ENCODE measurements at regions not wholly inside any gene's neighbourhood (a gene's known extent, or its start where the extent isn't known, plus 50 kb on each side); places are given as distances from the start of the nearest gene placed in this dataset.
"Not testable (repeated sequence)": the region's sequence is repeated elsewhere in the genome, so short reads cannot be mapped to it uniquely, and the experiment has no call there.

GRCh38 chr20:58033026-58033536 lies 195.4 kb downstream of the ANKRD60 start:
- WGBS (ENCODE audit: insufficient coverage), result 87% methylated on average over 4 of the region's 4 CpGs
- POLR2A ChIA-PET, result no interaction called here

GRCh38 chr20:58032599-58032998 lies 195.9 kb downstream of the ANKRD60 start:
- peak in 1 of 3 donors; percentile 4 for DNase-seq
- H3K4me1 ChIP-seq (ENCODE audit: control extremely low read depth in 1 of 4, control insufficient read depth in 4 of 4, insufficient read depth in 4 of 4, low read length in 3 of 4), result no peaks in the 10 kb centered on the region
- no peaks in the 10 kb centered on the region for H3K36me3 ChIP-seq (ENCODE audit: control insufficient read depth in 4 of 4, insufficient read depth in 4 of 4, low read length in 3 of 4)
- no peaks in the 10 kb centered on the region for H3K27me3 ChIP-seq (replicated peaks in 2 of 5; ENCODE audit: control insufficient read depth in 4 of 5, insufficient read depth in 5 of 5, low read length in 4 of 5)
- H3K4me3 ChIP-seq (ENCODE audit: control insufficient read depth in 1 of 7, extremely low read depth in 1 of 7, insufficient read depth in 4 of 7, low read depth in 2 of 7, low read length in 6 of 7), result no peak overlapping the region
- no peaks in the 10 kb centered on the region for H3K9me3 ChIP-seq (ENCODE audit: control extremely low read depth in 1 of 5, control insufficient read depth in 4 of 5, insufficient read depth in 2 of 5, low read depth in 1 of 5, low read length in 4 of 5)
- no peak overlapping the region for H3K27ac ChIP-seq (ENCODE audit: insufficient read depth in 1 of 2, low read depth in 1 of 2, low read length in 2 of 2, poor library complexity in 1 of 2, severe bottlenecking in 2 of 2)
- WGBS (ENCODE audit: insufficient coverage), result no CpG with 5 or more reads among the region's 4 CpGs
- ChIA-PET CTCF (no interaction called here), POLR2A (no interaction called here)

More at GRCh38 chr20:58033026-58033536, 195.4 kb downstream of the ANKRD60 start:
- no peak overlapping the region for H3K4me3 ChIP-seq (ENCODE audit: control insufficient read depth in 1 of 7, extremely low read depth in 1 of 7, insufficient read depth in 4 of 7, low read depth in 2 of 7, low read length in 6 of 7)
- no peaks in the 10 kb centered on the region for H3K9me3 ChIP-seq (ENCODE audit: control extremely low read depth in 1 of 5, control insufficient read depth in 4 of 5, insufficient read depth in 2 of 5, low read depth in 1 of 5, low read length in 4 of 5)
- no peak overlapping the region for H3K27ac ChIP-seq (ENCODE audit: insufficient read depth in 1 of 2, low read depth in 1 of 2, low read length in 2 of 2, poor library complexity in 1 of 2, severe bottlenecking in 2 of 2)
- DNase-seq, result no peak
- CTCF ChIA-PET, result no interaction called here
- no peaks in the 10 kb centered on the region for H3K27me3 ChIP-seq (replicated peaks in 2 of 5; ENCODE audit: control insufficient read depth in 4 of 5, insufficient read depth in 5 of 5, low read length in 4 of 5)
- no peaks in the 10 kb centered on the region for H3K36me3 ChIP-seq (ENCODE audit: control insufficient read depth in 4 of 4, insufficient read depth in 4 of 4, low read length in 3 of 4)
- H3K4me1 ChIP-seq (ENCODE audit: control extremely low read depth in 1 of 4, control insufficient read depth in 4 of 4, insufficient read depth in 4 of 4, low read length in 3 of 4), result no peaks in the 10 kb centered on the region

- DNase-seq; H3K9me3 ChIP-seq (ENCODE audit: control extremely low read depth in 1 of 5, control insufficient read depth in 4 of 5, insufficient read depth in 2 of 5, low read depth in 1 of 5, low read length in 4 of 5); H3K4me1 ChIP-seq (ENCODE audit: control extremely low read depth in 1 of 4, control insufficient read depth in 4 of 4, insufficient read depth in 4 of 4, low read length in 3 of 4); H3K36me3 ChIP-seq (ENCODE audit: control insufficient read depth in 4 of 4, insufficient read depth in 4 of 4, low read length in 3 of 4); POLR2A ChIA-PET; H3K27ac ChIP-seq (ENCODE audit: insufficient read depth in 1 of 2, low read depth in 1 of 2, low read length in 2 of 2, poor library complexity in 1 of 2, severe bottlenecking in 2 of 2); H3K27me3 ChIP-seq (replicated peaks in 2 of 5; ENCODE audit: control insufficient read depth in 4 of 5, insufficient read depth in 5 of 5, low read length in 4 of 5); H3K4me3 ChIP-seq (ENCODE audit: control insufficient read depth in 1 of 7, extremely low read depth in 1 of 7, insufficient read depth in 4 of 7, low read depth in 2 of 7, low read length in 6 of 7); CTCF ChIA-PET: not testable (repeated sequence)
- 95% methylated on average over 6 of the region's 7 CpGs for WGBS (ENCODE audit: insufficient coverage)
Observed at GRCh38 chr20:58031350-58031749, 197.1 kb downstream of the ANKRD60 start.

GRCh38 chr20:58028123-58028522 lies 200.3 kb downstream of the ANKRD60 start:
- Histone ChIP-seq H3K36me3 (ENCODE audit: control insufficient read depth in 4 of 4, insufficient read depth in 4 of 4, low read length in 3 of 4) (no peaks in the 10 kb centered on the region), H3K4me1 (ENCODE audit: control extremely low read depth in 1 of 4, control insufficient read depth in 4 of 4, insufficient read depth in 4 of 4, low read length in 3 of 4) (no peaks in the 10 kb centered on the region), H3K9me3 (ENCODE audit: control extremely low read depth in 1 of 5, control insufficient read depth in 4 of 5, insufficient read depth in 2 of 5, low read depth in 1 of 5, low read length in 4 of 5) (no peaks in the 10 kb centered on the region), H3K27ac (ENCODE audit: insufficient read depth in 1 of 2, low read depth in 1 of 2, low read length in 2 of 2, poor library complexity in 1 of 2, severe bottlenecking in 2 of 2) (no peak overlapping the region), H3K27me3 (replicated peaks in 2 of 5; ENCODE audit: control insufficient read depth in 4 of 5, insufficient read depth in 5 of 5, low read length in 4 of 5) (no peaks in the 10 kb centered on the region), H3K4me3 (ENCODE audit: control insufficient read depth in 1 of 7, extremely low read depth in 1 of 7, insufficient read depth in 4 of 7, low read depth in 2 of 7, low read length in 6 of 7) (no peak overlapping the region)
- peak in 2 of 3 donors; percentile 7 to 10 for DNase-seq
- CTCF ChIA-PET, result interaction anchor here (1.3 kb wide), 1 partner anchor 405 kb away, joined by 4 read pairs; no protein-coding TSS in a partner anchor
- 98% methylated on average over 3 of the region's 3 CpGs for WGBS (ENCODE audit: insufficient coverage)
- POLR2A ChIA-PET, result no interaction called here

GRCh38 chr20:58026361-58026760 lies 202.1 kb downstream of the ANKRD60 start:
- CTCF ChIA-PET, result no interaction called here
- Histone ChIP-seq H3K9me3 (ENCODE audit: control extremely low read depth in 1 of 5, control insufficient read depth in 4 of 5, insufficient read depth in 2 of 5, low read depth in 1 of 5, low read length in 4 of 5) (no peaks in the 10 kb centered on the region), H3K27ac (ENCODE audit: insufficient read depth in 1 of 2, low read depth in 1 of 2, low read length in 2 of 2, poor library complexity in 1 of 2, severe bottlenecking in 2 of 2) (no peak overlapping the region), H3K27me3 (replicated peaks in 2 of 5; ENCODE audit: control insufficient read depth in 4 of 5, insufficient read depth in 5 of 5, low read length in 4 of 5) (no peaks in the 10 kb centered on the region), H3K4me1 (ENCODE audit: control extremely low read depth in 1 of 4, control insufficient read depth in 4 of 4, insufficient read depth in 4 of 4, low read length in 3 of 4) (no peaks in the 10 kb centered on the region), H3K4me3 (ENCODE audit: control insufficient read depth in 1 of 7, extremely low read depth in 1 of 7, insufficient read depth in 4 of 7, low read depth in 2 of 7, low read length in 6 of 7) (no peak overlapping the region), H3K36me3 (ENCODE audit: control insufficient read depth in 4 of 4, insufficient read depth in 4 of 4, low read length in 3 of 4) (no peaks in the 10 kb centered on the region)
- 100% methylated on average over 1 of the region's 2 CpGs for WGBS (ENCODE audit: insufficient coverage)
- POLR2A ChIA-PET, result no interaction called here
- DNase-seq, result no peak

GRCh38 chr20:58025233-58025632 lies 203.2 kb downstream of the ANKRD60 start:
- H3K36me3 ChIP-seq (ENCODE audit: control insufficient read depth in 4 of 4, insufficient read depth in 4 of 4, low read length in 3 of 4), result no peaks in the 10 kb centered on the region
- CTCF ChIA-PET, result no interaction called here
- H3K9me3 ChIP-seq (ENCODE audit: control extremely low read depth in 1 of 5, control insufficient read depth in 4 of 5, insufficient read depth in 2 of 5, low read depth in 1 of 5, low read length in 4 of 5), result no peaks in the 10 kb centered on the region
- 68% methylated on average over 3 of the region's 3 CpGs for WGBS (ENCODE audit: insufficient coverage)
- no peak overlapping the region for H3K27ac ChIP-seq (ENCODE audit: insufficient read depth in 1 of 2, low read depth in 1 of 2, low read length in 2 of 2, poor library complexity in 1 of 2, severe bottlenecking in 2 of 2)
- H3K27me3 ChIP-seq (replicated peaks in 2 of 5; ENCODE audit: control insufficient read depth in 4 of 5, insufficient read depth in 5 of 5, low read length in 4 of 5), result no peaks in the 10 kb centered on the region
- POLR2A ChIA-PET, result no interaction called here
- no peak for DNase-seq
- H3K4me1 ChIP-seq (ENCODE audit: control extremely low read depth in 1 of 4, control insufficient read depth in 4 of 4, insufficient read depth in 4 of 4, low read length in 3 of 4), result peaks cover 0 to 7% (median 3%) of the 10 kb centered on the region in 4 experiments
- no peak overlapping the region for H3K4me3 ChIP-seq (ENCODE audit: control insufficient read depth in 1 of 7, extremely low read depth in 1 of 7, insufficient read depth in 4 of 7, low read depth in 2 of 7, low read length in 6 of 7)

- Histone ChIP-seq H3K4me1 (ENCODE audit: control extremely low read depth in 1 of 4, control insufficient read depth in 4 of 4, insufficient read depth in 4 of 4, low read length in 3 of 4) (peaks cover 0 to 10% (median 4%) of the 10 kb centered on the region in 4 experiments), H3K9me3 (ENCODE audit: control extremely low read depth in 1 of 5, control insufficient read depth in 4 of 5, insufficient read depth in 2 of 5, low read depth in 1 of 5, low read length in 4 of 5) (no peaks in the 10 kb centered on the region), H3K27me3 (replicated peaks in 2 of 5; ENCODE audit: control insufficient read depth in 4 of 5, insufficient read depth in 5 of 5, low read length in 4 of 5) (no peaks in the 10 kb centered on the region), H3K36me3 (ENCODE audit: control insufficient read depth in 4 of 4, insufficient read depth in 4 of 4, low read length in 3 of 4) (no peaks in the 10 kb centered on the region), H3K4me3 (ENCODE audit: control insufficient read depth in 1 of 7, extremely low read depth in 1 of 7, insufficient read depth in 4 of 7, low read depth in 2 of 7, low read length in 6 of 7) (no peak overlapping the region), H3K27ac (ENCODE audit: insufficient read depth in 1 of 2, low read depth in 1 of 2, low read length in 2 of 2, poor library complexity in 1 of 2, severe bottlenecking in 2 of 2) (no peak overlapping the region)
- ChIA-PET POLR2A (no interaction called here), CTCF (no interaction called here)
- 98% methylated on average over 9 of the region's 9 CpGs for WGBS (ENCODE audit: insufficient coverage)
- DNase-seq, result no peak
Observed at GRCh38 chr20:58024241-58024721, 204.2 kb downstream of the ANKRD60 start.

Measured in common myeloid progenitor, CD34-positive (primary cell).